ENCODE measurements at regions not wholly inside any gene's neighbourhood (a gene's known extent, or its start where the extent isn't known, plus 50 kb on each side); places are given as distances from the start of the nearest gene placed in this dataset.

DNA sequence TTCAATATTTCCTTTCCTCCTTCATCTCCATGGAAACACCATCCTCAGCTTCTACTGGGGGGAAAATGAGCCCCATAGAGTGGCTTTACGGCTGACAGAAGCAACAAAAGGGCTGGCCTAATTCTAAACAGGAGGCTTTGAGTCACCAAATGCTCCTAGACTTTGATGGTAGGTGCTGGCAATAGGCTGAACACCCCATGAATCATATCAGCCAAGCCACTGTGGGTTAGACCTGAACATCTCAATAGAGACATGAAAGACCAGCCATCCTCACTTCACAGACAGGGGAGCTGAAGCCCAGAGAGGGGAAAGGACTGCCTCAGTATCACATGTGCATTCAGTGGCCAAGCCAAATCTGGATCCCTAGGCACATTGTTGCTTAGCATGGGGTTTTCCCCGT is 107.6 kb downstream of the AMER1 start:
- POLR2A ChIA-PET: no interaction called here

More for the DNA sequence above, 107.6 kb downstream of the AMER1 start:
- Histone ChIP-seq H3K36me3 (ENCODE audit: control insufficient read depth, insufficient read depth, low read length) (no peaks in the 10 kb centered on the region), H4K20me1 (replicated peaks; ENCODE audit: control insufficient read depth, insufficient read depth, low read length) (no peaks in the 10 kb centered on the region), H3K4me2 (ENCODE audit: insufficient read depth, low read length) (no peak overlapping the region), H3K27me3 (ENCODE audit: control insufficient read depth in 2 of 2, insufficient read depth in 2 of 2, low read length in 2 of 2) (no peaks in the 10 kb centered on the region), H3K9me1 (ENCODE audit: control insufficient read depth, insufficient read depth, low read length) (no peaks in the 10 kb centered on the region), H3K9me3 (replicated peaks; ENCODE audit: control insufficient read depth, insufficient read depth, low read depth, low read length) (no peaks in the 10 kb centered on the region), H3K4me1 (replicated peaks in 1 of 2; ENCODE audit: control insufficient read depth in 2 of 2, insufficient read depth in 2 of 2, low read length in 2 of 2) (no peaks in the 10 kb centered on the region), H2AFZ (ENCODE audit: low read depth, low read length) (no peak overlapping the region), H3K4me3 (no peak overlapping the region), H3K79me2 (ENCODE audit: control insufficient read depth, insufficient read depth, low read length) (no peaks in the 10 kb centered on the region), H3K27ac (ENCODE audit: extremely low read depth, low read depth, low read length) (no peak overlapping the region), H3K9ac (ENCODE audit: insufficient read depth in 1 of 2, low read depth in 2 of 2, low read length in 2 of 2) (no peak overlapping the region)
- ATAC-seq (no peak), DNase-seq (ENCODE audit: extremely low read depth in 1 of 4, low spot score in 3 of 4) (no peak), FAIRE-seq (no peak)
- WGBS (ENCODE audit: insufficient coverage, low coverage, missing lambda C conversion rate): 0% methylated on average over 2 of the region's 2 CpGs
- TF ChIP-seq ZFP30 (CRISPR knock-in tag; IDR thresholded peaks at IDR 0.05; ENCODE audit: borderline replicate concordance) (no peak), ZNF316 (IDR thresholded peaks at IDR 0.05) (no peak), EGR1 (conservative IDR thresholded peaks at IDR 0.05) (no peak), CREB3 (tag; conservative IDR thresholded peaks at IDR 0.05; ENCODE audit: low read depth) (no peak), HCFC1 (IDR thresholded peaks at IDR 0.05; ENCODE audit: low read depth, low read length) (no peak), HDAC2 (IDR thresholded peaks at IDR 0.05) (no peak)
- TF ChIP-seq, protein P1, sequence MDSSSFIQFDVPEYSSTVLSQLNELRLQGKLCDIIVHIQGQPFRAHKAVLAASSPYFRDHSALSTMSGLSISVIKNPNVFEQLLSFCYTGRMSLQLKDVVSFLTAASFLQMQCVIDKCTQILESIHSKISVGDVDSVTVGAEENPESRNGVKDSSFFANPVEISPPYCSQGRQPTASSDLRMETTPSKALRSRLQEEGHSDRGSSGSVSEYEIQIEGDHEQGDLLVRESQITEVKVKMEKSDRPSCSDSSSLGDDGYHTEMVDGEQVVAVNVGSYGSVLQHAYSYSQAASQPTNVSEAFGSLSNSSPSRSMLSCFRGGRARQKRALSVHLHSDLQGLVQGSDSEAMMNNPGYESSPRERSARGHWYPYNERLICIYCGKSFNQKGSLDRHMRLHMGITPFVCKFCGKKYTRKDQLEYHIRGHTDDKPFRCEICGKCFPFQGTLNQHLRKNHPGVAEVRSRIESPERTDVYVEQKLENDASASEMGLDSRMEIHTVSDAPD (CRISPR knock-in tag; IDR thresholded peaks at IDR 0.05): no peak
- TF ChIP-seq, protein P2, sequence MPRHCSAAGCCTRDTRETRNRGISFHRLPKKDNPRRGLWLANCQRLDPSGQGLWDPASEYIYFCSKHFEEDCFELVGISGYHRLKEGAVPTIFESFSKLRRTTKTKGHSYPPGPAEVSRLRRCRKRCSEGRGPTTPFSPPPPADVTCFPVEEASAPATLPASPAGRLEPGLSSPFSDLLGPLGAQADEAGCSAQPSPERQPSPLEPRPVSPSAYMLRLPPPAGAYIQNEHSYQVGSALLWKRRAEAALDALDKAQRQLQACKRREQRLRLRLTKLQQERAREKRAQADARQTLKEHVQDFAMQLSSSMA (CRISPR knock-in tag; IDR thresholded peaks at IDR 0.05): no peak
- in situ Hi-C loops (cut with MboI): no loop called here
- BruUV-seq (replicated peaks): no TSS peak
- intact Hi-C loops (cut with micrococcal nuclease): no loop called here
- CTCF ChIA-PET (ENCODE audit: low intra/inter-chr PET ratio): no interaction called here

Measured in K562 (cell line).